PC-3 (cell line): ENCODE measurements at regions not wholly inside any gene's neighbourhood (a gene's known extent, or its start where the extent isn't known, plus 50 kb on each side); places are given as distances from the start of the nearest gene placed in this dataset.

ENCODE experiments used
- EZH2 ChIP-seq: fragments of 300-600 bp; sonication (generic); IDR thresholded peaks from one replicate; pipeline ENCODE4 v1.6.1; 2017; ENCODE audit warnings: antibody characterized with exemption, mild to moderate bottlenecking, low read length; ENCODE audit not compliant: unreplicated experiment
- EZH2phosphoT487 ChIP-seq: fragments of 300-600 bp; sonication (generic); IDR thresholded peaks from 2 replicates; pipeline ENCODE4 v1.6.1; 2018; ENCODE audit warnings: mild to moderate bottlenecking, antibody characterized with exemption, low read length, borderline replicate concordance
- TF ChIP-seq, protein P1 (sequence below): fragments of 300-600 bp; sonication (generic); conservative IDR thresholded peaks from 2 replicates; pipeline ENCODE4 v1.5.1; 2017; ENCODE audit warnings: antibody characterized with exemption, low read depth, mild to moderate bottlenecking, low read length

DNA sequence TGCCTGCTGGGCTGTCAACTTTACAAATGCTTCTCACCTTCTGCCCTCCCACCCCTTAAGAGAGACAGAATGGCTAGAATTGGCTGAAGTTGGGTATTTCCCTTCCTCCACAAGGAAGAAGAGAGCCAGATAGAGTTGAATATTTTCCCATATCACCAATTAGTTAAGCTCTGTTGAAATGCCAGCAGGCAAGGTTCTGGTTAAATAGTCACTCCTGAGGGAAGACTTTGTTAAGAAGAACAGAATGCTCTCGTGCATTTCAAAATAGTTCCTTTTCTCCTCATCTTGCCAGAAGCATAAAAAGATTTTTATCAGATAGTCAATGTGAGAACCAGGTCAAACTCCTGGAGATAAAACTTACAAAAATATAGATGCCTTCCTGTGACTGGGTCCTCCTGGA, 2857.0 kb upstream of the PCDH20 start:
- TF ChIP-seq, protein P1, sequence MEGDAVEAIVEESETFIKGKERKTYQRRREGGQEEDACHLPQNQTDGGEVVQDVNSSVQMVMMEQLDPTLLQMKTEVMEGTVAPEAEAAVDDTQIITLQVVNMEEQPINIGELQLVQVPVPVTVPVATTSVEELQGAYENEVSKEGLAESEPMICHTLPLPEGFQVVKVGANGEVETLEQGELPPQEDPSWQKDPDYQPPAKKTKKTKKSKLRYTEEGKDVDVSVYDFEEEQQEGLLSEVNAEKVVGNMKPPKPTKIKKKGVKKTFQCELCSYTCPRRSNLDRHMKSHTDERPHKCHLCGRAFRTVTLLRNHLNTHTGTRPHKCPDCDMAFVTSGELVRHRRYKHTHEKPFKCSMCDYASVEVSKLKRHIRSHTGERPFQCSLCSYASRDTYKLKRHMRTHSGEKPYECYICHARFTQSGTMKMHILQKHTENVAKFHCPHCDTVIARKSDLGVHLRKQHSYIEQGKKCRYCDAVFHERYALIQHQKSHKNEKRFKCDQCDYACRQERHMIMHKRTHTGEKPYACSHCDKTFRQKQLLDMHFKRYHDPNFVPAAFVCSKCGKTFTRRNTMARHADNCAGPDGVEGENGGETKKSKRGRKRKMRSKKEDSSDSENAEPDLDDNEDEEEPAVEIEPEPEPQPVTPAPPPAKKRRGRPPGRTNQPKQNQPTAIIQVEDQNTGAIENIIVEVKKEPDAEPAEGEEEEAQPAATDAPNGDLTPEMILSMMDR: no peak
- no peak for TF ChIP-seq EZH2
- no peak for TF ChIP-seq EZH2phosphoT487
